HG03565 (cell line): ENCODE measurements at regions not wholly inside any gene's neighbourhood (a gene's known extent, or its start where the extent isn't known, plus 50 kb on each side); places are given as distances from the start of the nearest gene placed in this dataset.
"Not testable (repeated sequence)": the region's sequence is repeated elsewhere in the genome, so short reads cannot be mapped to it uniquely, and the experiment has no call there.

Source experiments
- ATAC-seq: cut with Tn5 transposase; IDR thresholded peaks from one replicate; pipeline ENCODE4 v1.9.1; 2021; ENCODE audit warnings: mild to moderate bottlenecking, moderate library complexity; ENCODE audit not compliant: unreplicated experiment

GRCh38 chr12:73656375-73656774 lies 881.3 kb upstream of the ATXN7L3B start:
- ATAC-seq = no peak

GRCh38 chr12:73659802-73660201 lies 877.8 kb upstream of the ATXN7L3B start:
- ATAC-seq = no peak

GRCh38 chr12:73665193-73665592 lies 872.4 kb upstream of the ATXN7L3B start:
- ATAC-seq = no peak

GRCh38 chr12:73671550-73671949 lies 866.1 kb upstream of the ATXN7L3B start:
- ATAC-seq = not testable (repeated sequence)

GRCh38 chr12:73677520-73678291 lies 859.9 kb upstream of the ATXN7L3B start:
- no peak for ATAC-seq

- no peak for ATAC-seq
Measured at GRCh38 chr12:73678335-73678734, 859.3 kb upstream of the ATXN7L3B start.

GRCh38 chr12:73699318-73699717 lies 838.3 kb upstream of the ATXN7L3B start:
- no peak for ATAC-seq

- no peak for ATAC-seq
Measured at GRCh38 chr12:73714655-73715054, 823.0 kb upstream of the ATXN7L3B start.

- ATAC-seq = not testable (repeated sequence)
Measured at GRCh38 chr12:73716143-73716542, 821.5 kb upstream of the ATXN7L3B start.

- no peak for ATAC-seq
Measured at GRCh38 chr12:73719223-73719622, 818.4 kb upstream of the ATXN7L3B start.

GRCh38 chr12:73726881-73727280 lies 810.8 kb upstream of the ATXN7L3B start:
- ATAC-seq = no peak

- ATAC-seq = no peak
Measured at GRCh38 chr12:73731658-73732057, 806.0 kb upstream of the ATXN7L3B start.

- no peak for ATAC-seq
Measured at GRCh38 chr12:73769337-73769736, 768.3 kb upstream of the ATXN7L3B start.

- no peak for ATAC-seq
Measured at GRCh38 chr12:73798523-73798922, 739.1 kb upstream of the ATXN7L3B start.

GRCh38 chr12:73815072-73815645 lies 722.5 kb upstream of the ATXN7L3B start:
- ATAC-seq = no peak

- ATAC-seq = no peak
Measured at GRCh38 chr12:73817161-73817560, 720.5 kb upstream of the ATXN7L3B start.

GRCh38 chr12:73833746-73834145 lies 703.9 kb upstream of the ATXN7L3B start:
- no peak for ATAC-seq

GRCh38 chr12:73841963-73842362 lies 695.7 kb upstream of the ATXN7L3B start:
- ATAC-seq = no peak

- no peak for ATAC-seq
Measured at GRCh38 chr12:73863546-73863945, 674.1 kb upstream of the ATXN7L3B start.

- ATAC-seq = no peak
Measured at GRCh38 chr12:73867147-73867546, 670.5 kb upstream of the ATXN7L3B start.

GRCh38 chr12:73877291-73877690 lies 660.3 kb upstream of the ATXN7L3B start:
- ATAC-seq = not testable (repeated sequence)

GRCh38 chr12:73892201-73892600 lies 645.4 kb upstream of the ATXN7L3B start:
- ATAC-seq = no peak

GRCh38 chr12:73898645-73899044 lies 639.0 kb upstream of the ATXN7L3B start:
- no peak for ATAC-seq
